GM19328 (cell line): ENCODE measurements at regions not wholly inside any gene's neighbourhood (a gene's known extent, or its start where the extent isn't known, plus 50 kb on each side); places are given as distances from the start of the nearest gene placed in this dataset.

Experiments used
- ATAC-seq: cut with Tn5 transposase; IDR thresholded peaks from one replicate; pipeline ENCODE4 v1.9.1; 2021; ENCODE audit warnings: mild to moderate bottlenecking, moderate library complexity; ENCODE audit not compliant: unreplicated experiment

- ATAC-seq: no peak
Observed at GRCh38 chr15:94021621-94022320, 209.6 kb upstream of the MCTP2 start.

DNA sequence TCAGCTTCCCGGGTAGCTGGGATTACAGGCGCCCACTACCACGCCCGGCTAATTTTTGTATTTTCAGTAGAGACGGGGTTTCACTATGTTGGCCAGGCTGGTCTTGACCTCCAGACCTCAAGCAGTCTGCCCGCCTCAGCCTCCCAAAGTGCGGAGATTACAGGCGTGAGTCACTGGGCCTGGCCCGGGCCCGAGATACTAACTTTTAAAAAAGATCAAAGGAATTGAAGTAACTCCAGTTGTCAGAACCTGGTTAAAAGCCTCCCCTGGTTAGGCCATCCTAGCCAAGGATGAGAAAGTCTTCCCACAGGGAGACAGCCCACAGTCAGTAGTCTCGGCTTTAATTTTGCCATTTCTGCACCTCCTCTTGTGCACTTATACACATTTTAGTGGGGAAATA is 212.3 kb upstream of the MCTP2 start:
- no peak for ATAC-seq

- ATAC-seq: no peak
Observed at GRCh38 chr15:94015324-94015723, 216.0 kb upstream of the MCTP2 start.

DNA sequence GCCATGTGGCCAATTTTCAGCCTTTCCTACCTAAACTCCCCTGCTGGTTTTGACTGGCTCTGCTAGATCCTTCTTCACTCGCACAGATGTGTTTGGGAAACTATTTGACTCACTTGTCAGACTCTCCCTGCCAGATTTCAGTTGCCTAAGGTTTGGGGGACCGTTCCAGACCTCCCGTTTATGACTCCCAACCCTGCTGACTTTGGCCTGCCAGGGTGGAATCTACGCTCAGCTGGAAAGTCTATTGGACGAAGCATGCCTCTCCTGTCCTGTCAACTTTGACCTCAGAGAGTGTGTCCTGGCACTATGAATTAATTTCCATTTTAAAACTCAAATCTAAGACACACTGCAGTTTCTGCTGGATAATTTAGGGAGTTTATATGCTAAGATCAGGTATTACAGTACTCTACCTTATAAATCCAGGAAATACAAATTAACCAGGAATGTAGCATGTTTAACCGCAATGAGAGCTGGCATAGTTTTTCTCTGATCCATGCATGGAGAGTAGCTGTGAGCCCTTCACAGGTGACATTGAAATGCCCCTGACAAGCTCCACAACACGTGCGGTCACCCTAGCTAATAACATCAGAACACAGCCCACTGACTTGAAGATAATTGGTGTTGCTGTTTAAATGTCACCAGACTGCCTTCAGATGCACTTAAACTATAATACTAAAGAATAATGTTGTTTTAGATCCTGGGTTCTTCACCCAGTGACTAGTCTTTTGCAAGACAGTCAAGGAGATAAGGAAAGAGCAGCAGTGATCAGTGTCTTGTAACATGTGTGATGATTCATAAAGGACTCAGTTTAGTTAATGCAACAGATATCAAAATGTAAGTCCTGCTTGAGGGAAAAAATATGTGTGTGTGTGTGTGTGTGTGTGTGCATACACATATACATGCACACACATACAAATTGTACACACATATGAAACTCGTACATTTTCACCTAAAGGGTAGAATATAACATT is 223.0 kb upstream of the MCTP2 start:
- no peak for ATAC-seq

DNA sequence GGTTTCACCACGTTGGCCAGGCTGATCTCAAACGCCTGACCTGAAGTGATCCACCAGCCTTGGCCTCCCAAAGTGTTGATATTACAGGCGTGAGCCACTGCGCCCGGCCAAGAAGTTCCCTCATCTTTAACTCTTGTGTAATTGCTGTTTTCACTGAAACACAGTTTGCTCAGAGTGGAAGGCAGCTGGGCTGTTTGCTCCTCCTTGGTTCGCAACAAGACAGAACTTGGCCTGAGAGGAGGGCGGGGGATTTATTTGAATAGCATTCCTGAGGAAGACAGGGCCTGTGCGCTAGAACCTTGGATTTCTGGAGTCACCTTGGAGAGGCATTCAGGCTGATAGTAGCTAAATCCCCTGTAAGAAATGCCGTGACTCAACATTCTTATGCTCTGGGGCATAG is 226.7 kb upstream of the MCTP2 start:
- no peak for ATAC-seq

DNA sequence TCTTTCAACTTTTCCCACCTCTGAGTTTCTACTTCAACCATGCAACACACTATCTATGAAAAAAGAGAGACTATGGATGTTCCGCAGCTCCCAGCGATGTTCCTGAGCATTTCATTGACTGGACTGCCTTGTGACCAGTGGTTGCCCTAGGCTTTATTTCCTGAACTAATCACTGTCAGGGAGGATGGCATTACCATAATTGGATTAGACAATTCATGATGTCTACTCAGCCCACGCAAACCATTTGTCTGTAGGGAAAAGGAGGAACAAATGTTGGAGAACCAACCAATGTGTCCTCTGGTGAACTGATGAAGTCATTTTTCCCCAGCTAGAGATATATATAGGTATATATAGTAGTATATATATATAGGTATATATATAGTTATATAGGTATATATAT is 229.3 kb upstream of the MCTP2 start:
- no peak for ATAC-seq

DNA sequence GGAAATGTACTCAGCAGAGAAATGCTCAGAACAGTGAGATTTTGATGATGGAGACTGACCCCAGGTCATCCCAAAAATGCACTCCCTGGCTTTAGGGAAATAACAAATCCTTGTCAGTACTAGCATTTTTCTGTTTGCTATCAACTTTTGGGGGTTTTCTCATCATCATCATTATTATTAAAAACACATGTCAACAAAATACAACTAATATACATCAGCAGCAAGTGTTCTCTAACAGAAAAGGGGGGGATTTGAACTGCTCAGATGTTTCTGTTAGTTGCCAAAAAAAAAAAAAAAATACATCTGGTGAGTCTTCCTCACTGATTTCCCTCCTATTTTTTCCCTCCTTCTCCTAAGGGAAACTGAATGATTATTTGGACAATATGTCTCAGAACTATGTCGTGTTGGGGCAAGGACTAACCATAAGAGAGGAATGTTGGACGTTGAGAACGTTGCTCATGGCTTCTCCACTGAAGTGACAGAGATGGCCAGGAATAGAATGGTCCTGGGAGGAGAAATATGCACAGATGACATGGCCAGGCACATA is 230.0 kb upstream of the MCTP2 start:
- ATAC-seq: no peak

GRCh38 chr15:94000606-94001005 is 230.8 kb upstream of the MCTP2 start:
- no peak for ATAC-seq

DNA sequence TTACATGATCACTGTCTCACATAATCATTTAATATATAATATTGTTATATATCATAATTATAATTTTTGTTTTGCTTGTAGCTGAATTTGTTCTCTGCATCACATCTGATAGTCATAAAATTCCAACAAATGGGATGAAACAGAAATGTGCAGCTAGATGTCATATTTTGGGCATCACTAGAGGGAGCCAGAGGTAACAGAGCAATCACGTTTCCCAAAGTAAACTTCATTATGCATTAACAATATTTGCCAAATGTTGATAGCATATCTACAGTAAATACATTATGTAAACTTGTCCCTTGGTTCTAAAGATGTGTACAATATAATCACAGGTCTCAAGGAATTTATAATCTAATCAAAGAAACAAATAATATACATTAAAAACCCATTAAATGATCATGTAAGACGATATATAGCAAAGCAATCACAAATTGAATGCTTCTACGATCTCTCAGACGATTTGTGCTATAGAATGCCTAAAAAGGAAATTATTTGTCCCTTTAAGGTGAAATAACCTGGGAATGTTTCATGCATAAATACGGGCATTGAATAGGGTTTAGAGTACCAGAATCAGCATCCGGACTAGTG is 234.2 kb upstream of the MCTP2 start:
- ATAC-seq: no peak

DNA sequence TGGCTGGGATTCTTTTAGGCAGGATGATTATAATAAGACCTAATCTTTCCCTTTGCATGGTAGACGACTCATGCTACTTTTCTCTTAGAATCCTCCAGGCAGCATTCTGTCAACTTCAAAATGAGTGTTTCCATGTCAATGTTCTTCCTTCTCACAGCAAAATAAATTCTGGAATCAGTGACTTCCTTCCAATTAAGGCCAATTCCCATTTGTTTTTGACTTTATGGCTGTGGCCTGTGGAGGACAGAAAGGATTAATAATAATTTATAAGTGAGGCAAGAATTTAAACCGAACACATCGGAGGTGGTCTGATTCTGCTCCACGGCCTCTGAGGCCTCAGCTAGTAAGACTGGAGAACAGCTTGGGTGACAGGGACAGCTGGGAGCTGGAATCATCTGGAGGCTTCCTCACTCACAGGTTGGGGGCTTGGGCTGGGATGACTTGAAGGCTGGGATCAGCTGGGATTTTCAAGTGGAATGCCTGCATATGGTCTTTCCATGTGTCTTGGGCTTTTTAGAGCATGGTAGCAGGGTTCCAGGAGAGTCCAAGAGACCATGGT is 241.8 kb upstream of the MCTP2 start:
- ATAC-seq: no peak

DNA sequence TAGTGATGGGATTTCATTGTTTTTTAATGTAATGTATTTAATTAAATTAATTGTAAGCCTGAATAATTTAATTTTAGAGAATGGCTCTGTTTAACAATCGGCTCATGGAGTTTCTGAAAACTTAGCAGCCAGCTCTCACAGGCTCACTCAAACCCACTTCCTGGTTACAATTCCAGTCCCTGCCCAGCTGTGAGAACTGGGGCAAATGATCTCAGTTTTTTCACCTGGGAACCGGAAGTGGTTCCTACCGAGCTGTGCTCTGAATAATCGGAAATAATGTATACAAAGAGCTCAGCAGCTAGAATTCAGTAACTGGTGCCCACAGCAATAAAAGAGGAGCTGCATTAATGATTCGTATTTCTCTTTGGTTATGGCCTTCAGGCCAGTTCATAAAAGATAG is 244.3 kb upstream of the MCTP2 start:
- no peak for ATAC-seq

DNA sequence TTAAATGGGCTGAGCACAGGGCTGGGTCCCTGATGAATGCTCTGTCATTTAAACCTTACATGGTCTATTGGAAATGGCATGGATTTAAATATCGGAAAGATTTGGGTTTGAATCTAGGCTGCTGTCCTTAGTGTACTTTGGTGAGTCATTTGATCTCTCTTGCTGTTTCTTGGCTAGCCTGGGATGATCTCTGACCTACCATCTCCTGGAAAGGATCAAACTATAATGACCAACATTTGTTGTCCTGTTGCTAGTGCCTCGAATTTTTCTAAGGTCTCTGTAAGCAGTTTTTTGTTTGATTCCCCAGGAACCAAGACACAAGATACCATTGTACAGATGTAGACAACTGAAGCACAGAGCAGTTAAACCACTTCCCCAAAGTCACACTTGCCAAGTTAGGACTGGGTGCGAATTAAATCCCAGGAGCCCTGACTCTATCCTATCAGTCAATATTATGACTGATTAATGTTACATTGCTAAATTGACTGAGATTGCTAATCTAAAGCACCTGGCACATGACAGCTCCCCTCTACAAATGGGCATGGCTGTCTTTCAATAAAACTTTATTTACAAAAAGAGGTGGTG is 244.9 kb upstream of the MCTP2 start:
- no peak for ATAC-seq

GRCh38 chr15:93985925-93986324 is 245.4 kb upstream of the MCTP2 start:
- ATAC-seq: no peak

GRCh38 chr15:93985176-93985575 is 246.2 kb upstream of the MCTP2 start:
- no peak for ATAC-seq

- no peak for ATAC-seq
Observed at GRCh38 chr15:93983526-93983925, 247.8 kb upstream of the MCTP2 start.

DNA sequence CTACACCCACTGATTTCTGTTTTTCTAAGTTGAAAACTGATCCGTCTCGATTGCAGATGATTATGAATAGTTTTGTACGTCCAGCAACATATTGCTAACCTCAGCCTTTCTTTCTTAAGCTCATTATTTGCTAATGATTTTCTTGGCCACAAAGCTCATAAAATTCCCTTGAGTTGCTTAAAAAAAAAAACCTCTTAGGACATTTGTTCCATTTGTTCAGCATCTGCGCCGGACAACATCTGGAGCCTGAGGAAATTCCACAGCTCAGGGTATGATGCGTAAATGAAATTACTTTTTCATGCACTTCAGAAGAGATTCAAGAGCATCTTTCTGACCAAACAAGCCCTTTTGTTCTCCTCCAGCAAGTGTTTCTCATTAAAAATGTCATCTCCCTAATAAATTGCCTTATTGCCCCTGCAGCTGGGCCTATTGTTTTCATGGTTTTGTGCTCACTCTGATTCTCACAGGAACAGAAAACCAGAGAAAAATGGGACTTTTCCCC is 249.1 kb upstream of the MCTP2 start:
- ATAC-seq: no peak

GRCh38 chr15:93981706-93982105 is 249.7 kb upstream of the MCTP2 start:
- no peak for ATAC-seq

DNA sequence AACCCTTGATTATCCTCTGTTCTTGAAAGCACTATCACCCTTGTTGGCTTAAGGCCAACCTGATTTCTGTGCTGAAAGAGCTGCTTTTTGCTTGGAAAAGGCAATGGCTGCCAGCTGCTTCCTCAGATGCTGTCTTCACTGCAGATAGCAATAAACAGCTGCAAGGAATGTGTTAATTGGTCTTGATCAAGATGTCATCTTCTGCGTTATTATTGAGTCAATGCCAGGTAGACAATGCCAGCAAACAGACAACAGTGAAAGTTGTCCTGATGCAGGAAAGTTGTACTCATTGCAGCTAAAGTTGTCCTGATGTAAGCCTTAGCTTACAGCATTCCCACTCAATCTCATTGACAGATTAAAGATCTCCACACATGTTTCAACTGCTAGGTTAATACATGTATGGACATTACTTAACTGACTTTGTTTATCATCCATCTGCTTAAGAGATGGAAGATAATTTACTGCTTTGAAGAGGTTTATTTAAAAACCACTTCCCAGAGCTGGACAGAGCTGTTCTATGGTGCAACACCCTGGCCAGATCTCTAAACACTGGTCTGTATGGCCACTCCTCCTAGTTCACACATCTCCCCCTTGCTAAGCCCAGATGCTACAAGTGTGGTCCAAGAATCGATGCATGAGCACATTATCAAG is 251.0 kb upstream of the MCTP2 start:
- ATAC-seq: no peak

- ATAC-seq: no peak
Observed at GRCh38 chr15:93974804-93975481, 256.4 kb upstream of the MCTP2 start.

GRCh38 chr15:93973287-93973686 is 258.1 kb upstream of the MCTP2 start:
- no peak for ATAC-seq
